Renal cortex interstitium (tissue), 11 donors: ENCODE measurements at regions not wholly inside any gene's neighbourhood (a gene's known extent, or its start where the extent isn't known, plus 50 kb on each side); places are given as distances from the start of the nearest gene placed in this dataset.

Source experiments
- DNase-seq, 11 donors: peaks; one replicate each; pipeline ENCODE4 v3.0.0-alpha.2; 2013; ENCODE audit warnings: low read depth in 9 of 11, low spot score in 4 of 11; ENCODE audit errors: extremely low read depth in 1 of 11

DNA sequence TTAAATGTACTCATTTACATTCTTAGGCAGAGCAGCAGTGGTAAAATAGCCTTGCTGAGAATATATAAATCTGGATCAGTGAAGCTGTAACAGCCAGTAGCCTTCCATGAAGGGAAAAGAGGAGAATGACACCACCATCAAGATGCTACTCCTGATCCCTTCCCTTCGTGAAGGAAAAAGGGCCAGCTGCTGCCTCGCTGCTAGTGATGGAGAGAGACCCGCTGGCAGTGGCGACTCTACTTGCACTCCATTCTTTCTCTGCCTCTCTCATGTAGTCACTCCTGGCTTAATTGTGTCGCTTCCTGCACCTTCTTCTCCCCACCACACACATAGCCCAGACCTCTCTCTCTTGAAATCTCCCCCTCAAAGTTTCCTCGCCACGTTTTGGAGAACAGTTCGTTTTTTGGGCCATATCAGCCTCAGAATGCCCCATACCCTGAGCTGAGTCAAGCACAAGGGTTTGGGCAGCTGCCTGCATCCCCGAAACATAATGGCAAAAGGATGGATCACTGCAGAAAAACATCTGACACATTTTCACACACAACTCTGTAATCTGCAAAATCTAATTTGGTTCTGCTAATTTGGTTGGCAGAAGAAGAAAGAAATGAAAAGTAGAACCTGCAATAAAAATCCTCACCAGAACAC is 460.3 kb upstream of the IL12A start:
- DNase-seq, result no peak

DNA sequence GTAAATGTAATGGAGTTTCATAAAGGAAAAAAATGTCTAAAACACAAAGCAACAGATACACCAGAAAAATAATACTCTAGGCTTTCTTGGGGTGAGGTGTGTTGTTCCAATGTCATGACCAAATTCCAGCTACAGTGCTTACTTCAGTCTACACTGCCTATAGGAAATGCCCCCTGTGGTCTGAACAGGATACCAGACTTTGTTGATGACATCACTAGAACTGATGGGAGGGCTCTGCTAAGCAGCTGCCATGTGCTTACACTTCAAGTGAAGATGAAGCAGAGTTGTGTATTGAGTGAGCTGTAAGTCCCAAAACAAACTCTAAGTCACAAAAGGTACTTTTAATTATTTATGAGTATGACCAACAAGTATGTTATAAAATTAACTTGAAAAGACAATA is 456.1 kb upstream of the IL12A start:
- DNase-seq, result peak in 1 of 11 donors; percentile 1

DNA sequence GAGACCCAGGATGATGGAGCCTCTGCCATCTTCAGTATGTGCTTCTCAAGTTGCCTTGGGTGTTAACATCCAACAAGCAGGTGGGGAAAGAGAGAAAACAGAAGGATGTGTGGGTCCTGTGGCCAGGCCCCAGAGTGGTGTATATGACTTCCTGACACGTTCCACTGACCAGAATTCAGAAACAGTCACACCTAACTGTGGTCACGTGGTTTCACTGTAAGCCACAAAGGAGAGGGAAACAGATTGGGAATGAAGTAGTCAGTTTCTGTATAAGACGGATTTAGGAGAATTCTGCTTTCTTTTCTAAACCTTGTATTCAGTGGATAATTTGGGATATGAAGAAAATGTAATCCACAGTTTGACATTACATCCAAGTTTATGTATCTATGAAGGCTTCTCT is 454.1 kb upstream of the IL12A start:
- no peak for DNase-seq

DNA sequence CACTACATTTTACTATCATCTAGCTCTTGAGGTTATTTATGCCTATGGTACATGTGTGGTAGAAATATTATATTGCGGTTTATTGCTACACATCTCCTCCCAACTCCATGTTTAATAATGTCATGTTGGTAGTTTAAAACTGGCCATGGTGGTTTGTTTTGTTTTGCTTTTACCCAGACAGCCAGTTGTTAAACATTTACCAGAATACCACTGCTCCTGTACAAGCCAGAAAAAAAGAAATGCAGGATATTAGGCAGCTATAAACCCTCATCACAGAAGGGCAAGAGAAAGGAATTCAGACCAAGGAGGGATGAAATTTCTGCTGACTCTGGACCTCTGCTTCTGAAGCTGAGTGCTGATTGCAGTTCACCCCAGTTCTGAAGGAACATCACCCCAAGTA is 451.8 kb upstream of the IL12A start:
- peak in 8 of 11 donors; percentile 1 to 28 (median 11) for DNase-seq

- DNase-seq, result no peak
Observed at GRCh38 chr3:159538507-159538906, 450.1 kb upstream of the IL12A start.

DNA sequence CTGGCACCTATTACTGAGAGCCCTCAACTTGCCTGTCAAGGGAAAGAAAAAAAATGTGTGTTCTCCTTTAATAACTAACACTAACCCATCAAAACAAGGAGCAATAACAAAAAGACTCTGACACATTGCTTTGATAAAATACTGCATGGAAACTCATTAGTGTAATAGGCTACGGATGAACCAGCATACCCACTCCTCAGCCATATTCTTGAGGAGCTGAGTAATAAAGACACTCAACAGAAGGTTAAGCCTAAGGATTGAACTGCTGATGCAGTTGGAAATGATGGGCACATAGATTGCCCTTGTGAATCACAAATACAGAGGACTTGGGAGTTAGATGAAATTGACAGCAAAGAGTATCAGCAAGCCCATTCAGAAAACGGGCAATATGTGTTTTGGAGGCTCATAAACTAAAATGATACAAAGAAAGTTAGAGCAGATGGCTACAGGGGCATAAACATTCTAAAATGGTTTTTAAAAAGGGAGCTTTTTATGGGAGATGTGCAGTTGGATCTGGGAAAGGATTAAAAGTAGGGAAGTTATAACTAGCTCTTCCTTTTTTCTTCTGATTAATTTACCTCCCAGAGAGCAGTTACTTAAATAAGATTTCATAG is 447.6 kb upstream of the IL12A start:
- DNase-seq, result no peak

- no peak for DNase-seq
Observed at GRCh38 chr3:159548675-159549335, 439.8 kb upstream of the IL12A start.

DNA sequence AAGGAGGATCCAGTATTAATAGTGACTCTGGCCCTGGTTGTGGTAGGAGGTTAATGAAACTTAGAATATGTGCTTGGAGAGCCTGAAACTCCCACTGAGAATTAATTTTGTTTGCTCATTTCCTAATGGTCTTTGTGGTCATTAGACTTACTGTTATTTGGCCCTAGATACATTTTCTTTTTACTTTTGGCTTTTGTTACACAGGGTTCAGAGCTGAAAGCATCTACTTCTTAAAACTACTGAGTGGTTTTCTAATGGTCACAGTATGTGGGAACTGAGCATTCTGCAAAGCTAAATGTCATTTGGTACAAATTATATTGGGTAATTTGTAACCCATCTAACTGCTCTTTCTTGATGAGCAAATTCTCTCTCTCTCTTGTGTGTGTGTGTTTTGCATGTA is 433.4 kb upstream of the IL12A start:
- no peak for DNase-seq

GRCh38 chr3:159559771-159560170 is 428.9 kb upstream of the IL12A start:
- DNase-seq, result no peak

GRCh38 chr3:159560214-159560979 is 428.2 kb upstream of the IL12A start:
- no peak for DNase-seq

DNA sequence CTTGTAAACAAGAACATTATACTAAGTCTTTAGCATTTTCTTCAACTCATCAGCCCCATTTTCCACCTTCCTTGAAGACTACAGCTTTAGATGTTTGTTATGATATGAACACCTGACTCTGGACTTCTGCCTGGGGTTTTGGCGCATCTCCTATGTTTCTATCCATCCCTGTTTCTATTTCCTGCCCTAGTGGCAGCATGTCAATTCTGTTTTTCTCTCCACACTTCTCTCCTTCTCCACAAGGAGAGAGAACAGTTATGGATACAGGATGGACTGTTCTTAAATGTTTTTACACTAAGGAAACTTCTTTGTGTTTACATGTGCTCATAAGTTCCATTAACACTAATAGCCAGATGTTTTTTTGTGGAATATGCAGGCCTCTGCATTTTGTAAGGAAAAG is 423.3 kb upstream of the IL12A start:
- no peak for DNase-seq

DNA sequence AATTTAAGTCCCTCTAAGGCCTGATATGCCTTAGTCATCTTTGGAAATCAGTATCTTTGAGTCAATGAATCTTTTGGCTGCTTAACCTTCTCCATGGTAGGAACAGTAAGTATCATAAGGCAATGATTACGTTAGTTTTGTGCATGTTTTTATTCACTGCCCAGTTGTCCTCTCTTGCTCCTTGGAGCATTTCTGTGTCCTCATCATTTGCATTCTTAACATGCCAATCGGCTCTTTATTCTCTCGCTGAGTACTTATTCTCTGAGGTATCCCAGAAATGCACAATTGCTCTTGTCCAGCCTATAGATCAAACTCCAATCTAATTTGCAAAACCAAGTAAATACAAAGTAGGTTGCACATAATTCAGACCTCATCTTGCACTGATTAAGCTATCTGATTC is 405.0 kb upstream of the IL12A start:
- no peak for DNase-seq

- DNase-seq, result no peak
Observed at GRCh38 chr3:159584421-159584820, 404.2 kb upstream of the IL12A start.

DNA sequence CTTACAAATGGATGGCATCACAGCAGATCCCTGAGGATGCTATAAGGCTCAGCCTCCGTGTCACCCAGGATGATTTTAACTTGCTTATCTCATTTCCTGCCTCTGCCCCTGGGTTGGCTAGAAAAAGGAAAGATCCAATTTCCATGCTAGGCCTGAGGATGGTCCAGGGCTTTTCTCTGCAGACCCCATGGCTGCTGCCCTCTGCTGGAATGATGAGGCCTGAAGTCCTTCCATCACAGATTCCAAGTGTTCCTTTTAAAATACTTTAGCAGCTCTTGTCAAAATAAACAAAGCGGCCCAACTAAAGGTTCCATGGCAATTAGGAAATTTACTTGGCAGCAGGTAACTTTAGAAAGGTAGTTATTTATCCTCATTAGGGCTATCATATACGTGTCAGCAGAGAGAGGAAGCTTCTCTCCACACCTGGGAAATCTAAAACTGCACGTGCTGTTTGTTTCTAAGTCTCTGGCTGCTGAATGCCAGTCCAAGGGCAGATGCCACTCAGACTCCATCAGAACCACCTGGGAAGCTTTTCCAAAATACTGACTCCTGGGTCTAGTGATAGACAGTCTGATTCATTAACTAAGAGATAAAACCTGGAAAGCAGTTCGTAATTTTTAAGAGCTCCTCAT is 401.9 kb upstream of the IL12A start:
- DNase-seq, result peak in 8 of 11 donors; percentile 7 to 43 (median 28)

- DNase-seq, result no peak
Observed at GRCh38 chr3:159593927-159594605, 394.6 kb upstream of the IL12A start.

DNA sequence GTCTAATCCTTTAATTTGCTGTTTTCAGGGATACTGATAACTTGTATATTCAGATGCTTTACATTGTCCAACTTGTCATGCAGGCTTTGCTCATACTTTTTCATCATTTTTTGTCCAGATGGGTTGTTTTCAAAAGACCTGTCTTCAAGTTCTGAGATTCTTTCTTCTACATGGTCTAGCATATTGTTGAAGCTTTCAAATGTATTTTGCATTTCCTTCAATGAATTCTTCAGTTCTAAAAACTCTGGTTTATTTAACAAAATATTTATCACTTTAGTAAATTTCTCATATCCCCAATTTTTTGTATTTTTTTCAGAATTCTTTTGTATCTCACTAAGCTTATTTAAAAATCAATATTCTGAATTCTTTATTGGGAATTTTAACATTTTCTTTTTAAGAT is 388.3 kb upstream of the IL12A start:
- DNase-seq, result no peak

- DNase-seq, result no peak
Observed at GRCh38 chr3:159604151-159604581, 384.5 kb upstream of the IL12A start.

GRCh38 chr3:159605101-159605500 is 383.5 kb upstream of the IL12A start:
- DNase-seq, result no peak

DNA sequence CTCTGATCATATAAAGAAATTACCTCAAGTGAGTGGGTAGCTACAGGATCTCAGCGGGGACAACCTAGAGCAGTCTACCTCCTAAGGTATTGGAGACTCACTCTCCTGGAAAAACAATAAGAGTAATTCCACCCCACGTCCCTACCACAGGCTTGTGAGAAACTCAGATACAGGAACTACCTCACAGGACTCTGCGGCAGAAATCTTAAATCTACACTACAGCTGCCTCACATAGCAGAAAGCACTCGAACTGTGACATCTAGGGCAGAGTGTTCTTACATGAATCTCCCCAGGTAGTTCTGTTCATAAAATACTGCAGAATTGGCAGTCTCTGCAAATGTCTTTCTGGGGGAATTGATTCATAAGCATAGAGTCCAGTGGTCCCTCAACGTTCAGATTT is 382.9 kb upstream of the IL12A start:
- peak in 1 of 11 donors; percentile 27 for DNase-seq
